HG03045 (cell line): ENCODE measurements at regions not wholly inside any gene's neighbourhood (a gene's known extent, or its start where the extent isn't known, plus 50 kb on each side); places are given as distances from the start of the nearest gene placed in this dataset.
"Not testable (repeated sequence)": the region's sequence is repeated elsewhere in the genome, so short reads cannot be mapped to it uniquely, and the experiment has no call there.

Experiments
- ATAC-seq: cut with Tn5 transposase; IDR thresholded peaks from one replicate; pipeline ENCODE4 v1.9.1; 2021; ENCODE audit warnings: mild to moderate bottlenecking, moderate library complexity; ENCODE audit not compliant: unreplicated experiment

DNA sequence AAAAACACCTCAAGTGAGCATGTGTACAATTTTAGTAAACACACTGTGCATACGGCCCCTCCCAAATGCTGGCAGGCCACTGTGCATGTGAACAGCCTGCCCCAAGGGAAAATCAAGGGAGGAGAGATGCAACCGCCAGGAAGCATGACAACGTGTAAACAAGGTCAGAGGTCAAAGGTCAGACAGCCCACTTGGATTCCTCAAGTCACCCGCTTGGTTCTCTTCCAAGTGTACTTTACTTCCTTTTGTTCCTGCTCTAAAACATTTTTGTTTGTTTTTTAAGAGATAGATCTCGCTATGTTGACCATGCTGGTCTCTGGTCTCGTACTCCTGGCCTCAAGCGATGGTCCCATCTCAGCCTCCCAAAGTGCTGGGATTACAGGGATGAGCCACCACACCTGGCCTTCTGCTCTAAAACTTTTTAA is 126.7 kb upstream of the SHB start:
- ATAC-seq = no peak

DNA sequence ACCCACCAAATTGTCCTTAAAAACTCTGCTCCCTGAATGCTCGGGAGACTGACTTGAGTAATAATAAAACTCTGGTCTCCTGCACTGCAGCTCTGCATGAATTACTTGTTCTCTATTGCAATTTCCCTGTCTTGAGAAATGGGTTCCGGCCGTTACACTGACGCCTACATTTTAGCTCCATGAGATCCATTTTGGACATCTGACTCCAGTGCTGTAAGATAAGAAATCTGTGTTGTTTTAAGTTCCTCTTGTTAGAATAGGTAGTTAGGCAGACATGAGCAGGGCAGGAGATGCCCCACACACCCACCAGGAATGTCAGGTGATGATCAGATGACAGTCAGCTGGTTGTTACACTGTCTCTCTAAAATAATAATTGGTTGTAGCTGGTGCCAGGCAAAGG is 125.8 kb upstream of the SHB start:
- no peak for ATAC-seq

DNA sequence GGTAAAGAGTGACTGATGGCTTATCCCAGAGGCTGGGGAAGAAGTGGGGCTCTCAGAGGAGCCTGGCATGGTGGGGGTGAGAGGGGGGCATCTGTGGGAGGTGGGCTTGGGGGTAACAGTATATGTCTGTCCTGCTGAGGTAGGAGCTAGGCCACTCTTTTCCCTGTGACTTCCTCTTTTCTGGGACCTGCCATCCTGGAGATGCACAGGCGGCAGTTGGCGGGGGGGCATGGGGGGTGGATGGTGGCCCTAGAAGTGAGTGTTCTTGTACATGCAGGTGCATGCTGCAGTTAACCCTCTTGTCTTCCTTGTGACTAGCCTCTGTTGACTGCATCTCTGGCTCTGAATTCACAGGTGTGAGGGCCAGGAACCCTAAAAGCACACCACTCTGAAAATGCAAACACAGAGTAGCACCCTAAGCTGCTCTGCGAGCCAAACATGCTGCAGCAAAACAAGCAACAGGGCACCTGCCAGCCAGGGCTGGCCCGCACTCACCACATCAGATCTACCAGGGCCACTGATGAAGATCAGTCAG is 123.8 kb upstream of the SHB start:
- no peak for ATAC-seq

DNA sequence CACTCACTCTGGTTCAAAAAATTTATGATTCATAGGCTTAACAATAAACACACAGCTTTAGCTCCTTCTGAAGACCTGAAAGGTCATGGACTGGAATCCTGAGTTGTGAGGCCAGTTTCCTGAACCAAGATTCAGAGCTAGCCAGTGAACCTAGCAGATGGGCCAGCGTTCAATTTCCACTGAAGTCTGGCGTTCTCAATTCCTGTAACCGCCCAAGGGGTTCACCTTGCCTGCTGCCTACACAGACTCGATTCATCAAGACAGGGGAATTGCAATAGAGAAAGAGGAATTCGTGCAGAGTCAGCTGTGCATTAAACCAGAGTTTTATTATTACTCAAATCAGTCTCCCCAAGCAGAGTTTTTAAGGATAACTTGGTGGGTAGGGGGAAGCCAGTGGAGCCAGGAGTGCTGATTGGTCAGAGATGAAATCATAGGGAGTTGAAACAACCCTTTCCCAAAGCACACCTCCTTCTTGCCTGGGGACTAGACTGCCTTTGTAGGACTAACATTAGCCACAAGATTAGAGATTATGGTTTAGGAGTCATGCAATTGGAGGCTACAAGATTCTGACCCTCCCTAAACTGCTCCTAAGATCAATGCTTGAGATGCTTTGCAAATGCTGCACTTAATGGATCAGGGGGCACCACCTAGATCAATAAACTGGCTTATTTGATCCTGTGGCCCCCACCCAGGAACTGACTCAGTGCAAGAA is 117.5 kb upstream of the SHB start:
- no peak for ATAC-seq

DNA sequence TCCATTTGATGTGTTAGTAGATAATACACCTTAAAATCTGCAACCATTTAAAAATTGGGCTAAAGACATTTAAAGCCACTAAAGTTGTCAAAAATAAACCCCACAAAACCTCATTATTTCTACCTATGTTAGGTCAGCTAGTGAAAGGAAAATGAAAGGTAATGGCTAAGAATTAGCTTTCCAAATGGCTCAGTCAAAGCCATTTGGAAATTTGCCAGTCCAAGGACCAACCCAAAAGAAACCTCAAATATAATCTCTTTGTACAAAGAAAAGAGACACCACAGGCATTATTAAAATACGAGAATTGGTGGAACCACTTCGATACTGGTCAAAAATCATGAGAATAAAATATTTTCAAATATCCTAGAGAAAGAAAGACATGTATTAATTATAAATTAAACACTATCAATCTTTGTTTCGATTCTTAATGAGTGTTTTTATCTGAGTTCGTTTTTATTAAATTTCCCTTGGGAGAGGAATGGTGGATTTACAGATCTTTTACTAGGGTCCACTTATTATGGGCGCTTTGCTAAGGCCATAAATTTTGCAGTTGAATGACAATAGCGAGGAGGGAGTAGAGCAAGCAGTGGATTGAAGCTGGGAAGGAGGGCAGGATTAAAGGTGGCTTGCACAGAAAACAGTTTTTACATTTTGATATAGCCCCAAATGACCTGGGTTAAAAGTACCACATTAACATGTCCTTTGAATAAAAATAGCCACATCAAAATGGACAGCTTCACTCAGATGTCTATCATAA is 116.8 kb upstream of the SHB start:
- ATAC-seq = no peak

DNA sequence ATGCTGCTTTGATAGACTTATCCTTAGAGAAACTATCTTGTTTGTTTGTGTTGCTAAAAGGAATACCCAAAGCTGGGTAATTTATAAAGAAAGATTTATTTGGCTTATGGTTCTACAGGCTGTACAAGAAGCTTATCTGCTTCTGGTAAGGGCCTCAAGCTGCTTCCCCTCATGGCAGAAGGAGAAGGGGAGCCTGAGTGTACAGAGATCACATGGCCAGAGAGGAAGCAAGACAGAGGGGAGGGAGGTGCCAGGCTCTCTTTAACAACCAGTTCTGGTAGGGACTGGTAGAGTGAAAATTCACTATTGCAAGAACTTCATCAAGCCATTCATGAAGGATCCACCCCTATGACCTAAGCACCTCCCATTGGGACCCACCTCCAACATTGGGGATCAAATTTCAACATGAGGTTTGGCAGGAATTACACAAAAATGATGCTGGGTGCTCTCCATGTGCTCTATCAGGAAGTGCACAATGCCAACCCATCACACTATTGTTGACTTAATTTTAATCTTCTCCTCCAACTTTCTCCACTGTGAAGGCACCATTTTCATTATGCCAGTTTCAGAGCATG is 115.1 kb upstream of the SHB start:
- ATAC-seq = no peak

DNA sequence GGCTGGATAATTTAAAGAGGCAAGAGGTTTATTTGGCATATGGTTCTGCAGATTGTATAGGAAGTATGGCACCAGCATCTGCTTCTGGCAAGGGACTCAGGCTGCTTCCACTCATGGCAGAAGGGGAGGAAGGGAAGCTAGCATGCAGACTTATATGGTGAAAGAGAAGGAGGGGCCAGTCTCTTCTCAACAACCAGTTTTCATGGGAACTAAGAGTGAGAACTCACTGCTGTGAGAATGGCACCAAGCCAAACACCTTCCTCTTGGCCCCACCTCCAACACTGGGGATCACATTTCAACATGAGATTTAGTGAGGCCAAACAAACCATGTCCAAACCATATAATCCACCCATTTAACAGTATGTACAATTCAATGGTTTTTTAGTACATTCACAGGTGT is 113.3 kb upstream of the SHB start:
- no peak for ATAC-seq

DNA sequence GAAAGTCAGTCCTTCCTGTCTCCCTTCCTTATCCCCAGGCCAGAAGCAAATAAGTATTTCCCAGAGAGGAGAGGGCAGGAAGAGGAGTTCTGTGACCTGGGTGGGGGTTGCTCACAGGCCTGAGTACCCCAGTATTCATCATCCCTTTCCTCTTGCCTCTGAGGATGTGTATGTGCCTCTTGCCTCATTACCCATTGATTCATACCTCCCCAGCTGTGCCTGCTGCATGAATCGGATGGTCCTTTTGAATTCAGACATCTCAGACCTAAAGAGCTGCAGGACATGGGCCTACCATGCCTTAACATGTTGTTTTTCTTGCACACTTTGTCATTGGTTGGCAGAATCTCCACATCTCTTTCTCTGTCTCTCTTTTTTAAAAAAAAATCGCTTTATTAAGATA is 112.8 kb upstream of the SHB start:
- no peak for ATAC-seq

DNA sequence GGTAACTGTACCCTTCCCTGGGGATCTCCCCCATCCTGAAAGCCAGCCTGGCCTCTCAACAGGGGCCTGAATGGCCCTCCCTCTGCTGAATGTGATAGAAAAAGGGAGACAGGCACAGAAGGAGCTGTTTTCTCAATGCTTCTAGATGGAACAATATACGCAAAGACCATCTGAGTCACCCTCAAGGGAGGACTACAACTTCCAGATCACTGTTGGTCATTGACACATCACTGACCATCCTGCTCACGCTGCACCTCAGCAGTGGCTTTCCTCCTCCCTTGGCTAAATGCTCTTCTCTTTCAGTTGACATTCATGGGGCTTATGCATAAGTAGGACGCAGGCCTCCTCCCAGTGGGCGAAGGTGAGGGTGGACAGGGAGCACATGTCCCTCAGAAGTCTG is 112.2 kb upstream of the SHB start:
- ATAC-seq = no peak

DNA sequence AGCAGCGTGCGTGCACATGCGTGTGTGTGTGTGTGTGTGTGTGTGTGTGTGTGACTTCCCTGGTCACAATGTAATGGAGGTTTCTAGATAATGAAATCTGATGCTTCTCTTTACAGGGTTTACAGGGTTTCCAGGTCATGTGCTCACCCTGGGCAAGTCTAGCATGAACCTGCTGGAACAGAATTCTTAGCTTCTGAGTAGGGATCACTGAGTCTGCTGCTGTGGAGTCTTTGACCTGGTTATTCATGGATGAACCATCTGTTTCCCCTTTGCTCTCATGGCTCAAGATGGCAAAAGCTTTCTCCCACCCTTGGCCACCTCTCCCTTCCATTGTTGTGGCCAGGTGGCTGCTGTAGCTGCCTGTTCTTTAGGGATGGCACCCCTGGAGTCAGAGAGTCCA is 111.6 kb upstream of the SHB start:
- ATAC-seq = no peak

DNA sequence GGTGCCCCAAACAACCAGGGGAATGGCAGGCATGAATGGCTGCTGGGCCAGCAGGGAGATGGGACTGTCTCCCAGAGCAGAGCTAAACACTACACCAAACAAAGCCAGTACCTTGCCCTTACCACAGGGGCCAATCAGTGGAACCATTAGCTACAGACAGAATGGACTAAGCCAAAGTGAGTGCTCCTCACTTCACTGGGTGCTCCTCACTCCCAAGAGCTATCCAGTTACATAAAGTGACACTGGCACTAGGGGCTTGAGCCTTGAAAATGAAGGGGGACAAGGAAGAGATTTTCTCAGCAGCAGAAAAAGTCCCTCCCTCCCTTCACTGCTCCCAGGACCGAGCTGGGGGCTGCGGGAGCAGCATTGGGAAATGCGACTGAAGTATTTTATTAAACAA is 110.9 kb upstream of the SHB start:
- no peak for ATAC-seq

DNA sequence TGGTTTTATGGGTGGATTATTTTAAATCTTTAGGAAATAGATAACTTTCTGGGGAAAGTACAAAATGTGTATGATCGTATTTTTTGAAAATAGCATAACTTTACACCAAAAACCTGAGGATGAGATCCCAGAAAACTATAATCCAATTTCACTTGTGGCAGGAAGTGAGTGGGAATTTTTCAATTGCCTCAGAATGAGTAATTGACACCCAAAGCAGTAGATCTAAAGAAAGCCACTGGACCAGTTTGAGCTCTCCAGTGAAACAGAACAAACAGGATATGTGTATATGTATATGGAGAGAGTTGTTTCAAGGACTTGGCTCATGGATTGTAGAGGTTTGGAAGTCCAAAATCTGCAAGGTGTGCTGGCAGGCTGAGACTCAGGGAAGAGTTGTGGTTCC is 109.2 kb upstream of the SHB start:
- ATAC-seq = no peak

DNA sequence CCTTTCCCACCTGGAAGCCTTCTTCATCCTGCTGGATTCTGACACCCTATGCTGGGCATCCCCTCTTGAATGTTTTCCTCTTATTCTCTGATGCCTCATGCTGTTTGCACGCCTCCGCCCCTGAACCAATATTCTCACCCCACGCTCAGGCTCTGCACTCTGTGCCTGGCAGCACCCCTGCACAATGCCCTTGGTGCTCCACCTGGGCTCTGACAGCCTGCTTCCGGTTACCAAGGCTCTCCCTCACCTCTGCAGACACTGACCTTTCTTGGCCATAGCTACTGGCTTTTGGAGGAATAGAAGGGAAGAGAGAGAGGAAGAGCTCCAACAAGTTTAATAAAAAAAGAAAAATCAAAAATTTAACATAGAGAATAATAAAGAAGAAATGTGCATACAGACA is 108.7 kb upstream of the SHB start:
- no peak for ATAC-seq

DNA sequence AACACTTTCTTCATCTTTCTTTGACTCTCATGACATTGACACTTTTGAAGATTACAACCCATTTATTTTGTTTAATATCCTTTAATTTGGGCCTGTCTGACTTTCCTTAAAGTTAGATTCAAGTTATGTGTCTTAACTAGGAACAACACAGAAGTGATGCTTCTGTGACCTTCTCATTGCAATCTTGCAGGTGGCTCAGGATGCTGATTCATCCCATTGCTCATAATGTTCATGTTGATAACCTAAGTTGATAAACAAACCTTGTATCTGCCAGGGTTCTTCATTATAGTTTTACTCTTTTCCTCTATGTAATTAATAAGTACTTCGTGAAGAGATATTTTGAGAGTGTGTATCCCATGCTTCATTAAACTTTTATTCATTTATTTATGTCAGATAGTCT is 107.2 kb upstream of the SHB start:
- no peak for ATAC-seq

DNA sequence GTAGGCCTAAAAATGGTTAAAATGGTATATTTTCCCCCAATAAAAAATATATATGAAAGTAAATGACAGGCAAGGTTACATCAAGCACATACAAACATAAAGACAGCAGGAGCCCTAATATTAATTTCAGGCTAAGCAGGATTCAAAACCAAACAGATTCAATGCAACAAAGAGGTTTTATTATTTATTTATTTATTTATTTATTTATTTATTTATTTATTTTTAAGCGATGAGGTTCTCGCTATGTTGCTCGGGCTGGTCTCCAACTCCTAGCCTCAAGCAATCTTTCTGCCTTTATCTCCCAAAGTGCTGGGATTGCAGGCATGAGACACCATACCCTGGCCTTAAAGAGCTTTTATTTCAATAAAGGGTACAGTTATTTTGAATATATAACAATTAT is 106.4 kb upstream of the SHB start:
- ATAC-seq = no peak

DNA sequence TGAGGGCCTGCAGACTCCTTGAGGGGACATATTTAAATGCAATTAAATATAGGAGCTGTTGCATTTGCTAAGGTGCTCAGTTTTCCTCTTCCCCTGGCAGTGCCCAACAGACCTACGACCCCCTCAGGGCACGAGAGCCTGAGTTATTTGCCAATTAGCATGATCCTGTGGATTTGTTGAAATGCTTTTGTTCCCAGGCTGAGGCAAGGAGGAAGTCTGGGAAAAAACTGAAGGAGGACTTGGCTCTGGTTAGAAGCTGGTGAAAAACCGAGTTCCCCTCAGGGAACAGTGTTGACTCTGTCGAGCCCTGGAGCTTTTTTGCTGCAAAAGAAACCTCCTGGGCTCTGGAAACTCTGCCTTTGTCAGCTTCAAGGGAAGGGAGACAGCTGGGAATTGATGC is 103.6 kb upstream of the SHB start:
- ATAC-seq = no peak

DNA sequence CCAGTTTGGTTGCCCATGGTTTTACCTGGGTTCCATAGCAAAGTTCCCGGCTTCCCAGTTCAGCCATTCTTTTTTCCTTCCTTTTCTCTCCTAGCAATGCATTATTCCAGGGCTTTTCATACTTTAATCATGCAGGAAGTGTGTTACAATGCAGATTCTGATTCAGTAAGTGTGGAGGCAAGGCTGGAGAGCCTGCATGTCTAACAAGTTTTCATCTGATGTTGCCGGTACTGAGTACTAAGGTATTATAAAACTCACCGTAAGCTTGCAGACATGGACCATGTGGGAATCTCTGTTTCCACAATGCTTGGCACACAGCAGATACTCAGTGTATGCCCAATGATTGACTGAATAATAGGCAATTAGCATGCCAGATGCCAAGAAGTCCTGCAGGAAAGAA is 102.9 kb upstream of the SHB start:
- no peak for ATAC-seq

DNA sequence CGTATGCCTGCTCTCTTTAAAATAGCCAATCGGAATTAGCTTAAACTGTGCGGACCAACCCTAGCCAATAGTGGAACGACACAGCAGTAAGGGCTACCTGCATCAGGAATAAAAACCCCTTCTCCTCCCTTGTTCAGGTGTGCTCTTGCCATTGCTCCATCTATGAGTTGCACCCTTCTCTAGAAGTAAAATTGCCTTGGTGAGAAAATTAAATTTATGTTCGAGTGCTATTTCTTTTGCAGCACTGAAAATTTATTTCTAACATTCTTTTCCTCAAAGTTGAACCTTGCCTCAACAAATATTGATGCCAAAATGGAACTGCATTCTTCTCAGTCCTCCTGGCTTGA is 102.5 kb upstream of the SHB start:
- no peak for ATAC-seq

DNA sequence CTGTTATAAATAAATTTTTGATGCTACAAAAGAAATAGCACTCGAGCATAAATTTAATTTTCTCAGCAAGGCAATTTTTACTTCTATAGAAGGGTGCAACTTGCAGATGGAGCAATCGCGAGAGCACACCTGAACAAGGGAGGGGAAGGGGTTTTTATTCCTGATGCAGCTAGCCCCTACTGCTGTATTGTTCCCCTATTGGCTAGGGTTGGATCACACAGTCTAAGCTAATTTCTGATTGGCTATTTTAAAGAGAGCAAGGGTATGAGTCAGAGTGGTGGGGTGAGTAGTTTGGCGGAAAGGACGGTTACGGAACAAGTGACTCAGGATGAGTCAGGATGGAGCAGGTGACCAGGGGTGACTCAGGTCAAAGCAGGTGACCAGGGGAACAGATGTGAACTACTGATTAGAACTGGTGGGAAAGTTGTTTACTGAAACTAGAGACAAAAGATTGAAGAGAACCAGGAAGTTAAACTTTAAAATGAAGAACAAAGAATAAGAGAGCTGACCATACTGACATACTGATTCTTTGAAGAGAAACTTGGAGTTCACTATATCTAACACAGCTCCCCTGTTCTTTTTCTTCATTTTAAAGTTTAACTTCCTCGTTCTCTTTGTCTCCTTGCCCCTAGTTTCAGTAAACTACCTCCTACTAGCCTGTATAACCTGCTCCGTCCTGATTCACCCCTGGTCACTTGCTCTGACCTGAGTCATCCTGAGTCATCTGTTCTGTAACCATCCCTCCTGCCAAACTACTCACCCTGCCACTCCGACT is 101.9 kb upstream of the SHB start:
- not testable (repeated sequence) for ATAC-seq

DNA sequence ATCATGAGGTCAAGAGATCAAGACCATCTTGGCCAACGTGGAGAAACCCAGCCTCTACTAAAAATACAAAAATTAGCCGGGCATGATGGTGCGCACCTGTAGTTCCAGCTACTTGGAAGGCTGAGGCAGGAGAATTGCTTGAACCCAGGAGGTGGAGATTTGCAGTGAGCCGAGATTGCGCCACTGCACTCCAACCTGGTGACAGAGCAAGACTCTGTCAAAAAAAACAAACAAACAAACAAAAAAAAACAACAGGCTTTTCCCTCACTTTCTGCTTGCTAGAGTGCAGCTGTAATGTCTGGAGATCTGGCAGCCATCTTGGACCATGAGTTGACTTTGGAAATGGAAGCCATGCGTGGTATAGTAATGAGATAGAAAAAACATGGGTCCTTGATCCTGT is 101.1 kb upstream of the SHB start:
- ATAC-seq = not testable (repeated sequence)

DNA sequence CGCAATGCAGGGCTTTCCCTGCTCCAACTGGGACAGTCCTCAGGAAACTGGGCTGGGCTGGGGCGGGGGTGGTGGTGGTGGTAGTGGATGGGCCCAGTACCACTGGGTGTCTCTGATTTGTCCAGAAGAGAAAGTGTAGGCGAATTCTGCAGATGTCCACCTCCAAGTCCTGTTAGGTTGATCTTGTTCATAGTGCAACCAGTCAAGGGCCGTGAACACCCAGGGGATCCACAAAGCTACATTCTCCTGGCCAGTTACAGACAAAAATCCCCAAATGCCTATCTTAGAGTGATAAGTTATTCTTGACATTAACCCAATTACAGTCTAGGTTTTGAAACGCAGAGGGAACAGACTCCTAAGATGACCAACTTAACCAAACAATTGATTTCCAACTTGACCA is 97.5 kb upstream of the SHB start:
- ATAC-seq = no peak
